ENCODE measurements at regions not wholly inside any gene's neighbourhood (a gene's known extent, or its start where the extent isn't known, plus 50 kb on each side); places are given as distances from the start of the nearest gene placed in this dataset.

DNA sequence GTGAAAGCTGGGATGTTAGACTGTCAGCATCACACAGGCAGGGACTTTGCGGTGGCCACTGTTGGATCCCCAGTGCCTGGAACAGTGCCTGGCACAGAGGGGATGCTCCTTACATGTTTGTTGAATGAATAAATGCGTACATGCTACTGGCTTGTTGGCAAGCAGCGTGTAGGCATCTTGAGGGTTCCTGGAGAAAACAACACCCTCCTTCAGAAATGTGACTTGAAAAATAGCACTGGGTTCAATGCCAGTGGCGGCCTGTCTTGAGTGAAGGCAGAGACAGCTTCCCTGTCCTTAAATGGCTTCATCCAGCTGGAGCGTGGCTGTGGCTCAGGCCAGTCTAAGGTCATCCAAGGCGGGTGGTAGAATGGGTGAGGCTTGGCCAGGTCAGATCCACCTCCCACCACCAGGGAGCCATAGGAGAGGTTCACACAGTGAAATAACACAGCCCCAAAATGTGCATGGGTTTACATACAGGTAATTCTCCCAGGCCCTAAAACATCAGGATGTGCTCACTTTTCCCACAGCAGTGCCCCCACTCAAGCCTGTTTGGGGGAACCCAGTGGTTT, 171.4 kb downstream of the PHETA1 start:
- CTCF ChIA-PET: no interaction called here
- H3K4me1 Mint-ChIP-seq: no peaks in the 10 kb centered on the region
- no peaks in the 10 kb centered on the region for H3K36me3 ChIP-seq (replicated peaks in 1 of 2; ENCODE audit: control extremely low read depth in 1 of 2, control insufficient read depth in 1 of 2, extremely low read depth in 1 of 2, insufficient read depth in 2 of 2, low read length in 1 of 2)
- H3K27me3 ChIP-seq (replicated peaks in 1 of 4; ENCODE audit: control extremely low read depth in 1 of 4, control insufficient read depth in 3 of 4, insufficient read depth in 4 of 4, low read length in 3 of 4): peaks cover 0 to 10% (median 4%) of the 10 kb centered on the region in 4 experiments
- POLR2A ChIA-PET: no interaction called here
- peaks cover 26% of the 10 kb centered on the region for H3K27me3 Mint-ChIP-seq
- H3K4me3 Mint-ChIP-seq: no peak overlapping the region
- no peaks in the 10 kb centered on the region for H3K9me3 ChIP-seq (ENCODE audit: control extremely low read depth in 1 of 3, control insufficient read depth in 2 of 3, insufficient read depth in 1 of 3, low read length in 2 of 3)
- H3K27ac Mint-ChIP-seq: no peak overlapping the region
- H3K79me2 ChIP-seq (ENCODE audit: control insufficient read depth, insufficient read depth, low read length): no peaks in the 10 kb centered on the region
- no peak overlapping the region for H3K27ac ChIP-seq (ENCODE audit: low read length in 2 of 2)
- intact Hi-C loops (cut with micrococcal nuclease): no loop called here
- no peak overlapping the region for H3K4me2 ChIP-seq (replicated peaks; ENCODE audit: low read depth, low read length, poor library complexity, severe bottlenecking)
- DNase-seq: no peak
- no peaks in the 10 kb centered on the region for H4K20me1 ChIP-seq (ENCODE audit: control insufficient read depth, insufficient read depth, low read length, poor library complexity, severe bottlenecking)
- no peak for TF ChIP-seq EZH2 (IDR thresholded peaks at IDR 0.05; ENCODE audit: borderline replicate concordance, insufficient read depth, low read depth, low read length, poor library complexity, severe bottlenecking)
- TF ChIP-seq, protein P1, sequence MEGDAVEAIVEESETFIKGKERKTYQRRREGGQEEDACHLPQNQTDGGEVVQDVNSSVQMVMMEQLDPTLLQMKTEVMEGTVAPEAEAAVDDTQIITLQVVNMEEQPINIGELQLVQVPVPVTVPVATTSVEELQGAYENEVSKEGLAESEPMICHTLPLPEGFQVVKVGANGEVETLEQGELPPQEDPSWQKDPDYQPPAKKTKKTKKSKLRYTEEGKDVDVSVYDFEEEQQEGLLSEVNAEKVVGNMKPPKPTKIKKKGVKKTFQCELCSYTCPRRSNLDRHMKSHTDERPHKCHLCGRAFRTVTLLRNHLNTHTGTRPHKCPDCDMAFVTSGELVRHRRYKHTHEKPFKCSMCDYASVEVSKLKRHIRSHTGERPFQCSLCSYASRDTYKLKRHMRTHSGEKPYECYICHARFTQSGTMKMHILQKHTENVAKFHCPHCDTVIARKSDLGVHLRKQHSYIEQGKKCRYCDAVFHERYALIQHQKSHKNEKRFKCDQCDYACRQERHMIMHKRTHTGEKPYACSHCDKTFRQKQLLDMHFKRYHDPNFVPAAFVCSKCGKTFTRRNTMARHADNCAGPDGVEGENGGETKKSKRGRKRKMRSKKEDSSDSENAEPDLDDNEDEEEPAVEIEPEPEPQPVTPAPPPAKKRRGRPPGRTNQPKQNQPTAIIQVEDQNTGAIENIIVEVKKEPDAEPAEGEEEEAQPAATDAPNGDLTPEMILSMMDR (IDR thresholded peaks at IDR 0.05): no peak
- H3K9ac ChIP-seq (ENCODE audit: low read length): no peak overlapping the region
- H3K9me3 Mint-ChIP-seq (ENCODE audit: insufficient read depth): no peaks in the 10 kb centered on the region
- H2AFZ ChIP-seq (ENCODE audit: insufficient read depth, low read depth, low read length, poor library complexity, severe bottlenecking): no peak overlapping the region
- no peak for ATAC-seq (ENCODE audit: low read depth)
- H3K4me3 ChIP-seq (ENCODE audit: control extremely low read depth in 1 of 5, extremely low read depth in 1 of 5, insufficient read depth in 1 of 5, low read depth in 2 of 5, low read length in 4 of 5): no peak overlapping the region
- 100% methylated on average over 3 of the region's 6 CpGs for WGBS (ENCODE audit: insufficient coverage)
- no peaks in the 10 kb centered on the region for H3K4me1 ChIP-seq (ENCODE audit: control insufficient read depth in 2 of 2, insufficient read depth in 2 of 2, low read length in 2 of 2)

DNA sequence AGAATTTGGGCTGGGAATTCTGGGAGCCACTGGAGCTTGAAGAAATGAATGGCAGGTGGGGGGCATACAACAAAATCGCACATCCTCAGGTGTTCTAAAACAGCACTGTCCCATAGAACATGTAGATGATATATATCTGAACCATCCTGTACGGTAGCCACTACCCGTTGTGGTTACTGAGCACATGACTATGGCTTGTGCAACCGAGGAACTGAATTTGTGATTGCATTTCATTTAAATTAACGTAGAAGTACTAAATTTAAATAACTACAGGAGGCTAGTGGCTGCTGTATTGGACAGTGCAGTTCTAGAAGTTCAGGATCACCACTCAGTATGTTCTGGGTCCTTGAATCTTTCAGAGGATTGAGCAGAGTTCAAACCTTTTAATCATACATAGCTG, 172.4 kb downstream of the PHETA1 start:
- H4K20me1 ChIP-seq (ENCODE audit: control insufficient read depth, insufficient read depth, low read length, poor library complexity, severe bottlenecking): no peaks in the 10 kb centered on the region
- no peak overlapping the region for H3K9ac ChIP-seq (ENCODE audit: low read length)
- H3K4me1 ChIP-seq (ENCODE audit: control insufficient read depth in 2 of 2, insufficient read depth in 2 of 2, low read length in 2 of 2): no peaks in the 10 kb centered on the region
- no peak overlapping the region for H2AFZ ChIP-seq (ENCODE audit: insufficient read depth, low read depth, low read length, poor library complexity, severe bottlenecking)
- peaks cover 0 to 10% (median 4%) of the 10 kb centered on the region in 4 experiments for H3K27me3 ChIP-seq (replicated peaks in 1 of 4; ENCODE audit: control extremely low read depth in 1 of 4, control insufficient read depth in 3 of 4, insufficient read depth in 4 of 4, low read length in 3 of 4)
- H3K27ac ChIP-seq (ENCODE audit: low read length in 2 of 2): no peak overlapping the region
- ATAC-seq (ENCODE audit: low read depth) (no peak), DNase-seq (no peak)
- Mint-ChIP-seq H3K27ac (no peak overlapping the region), H3K27me3 (peaks cover 20% of the 10 kb centered on the region), H3K4me1 (no peaks in the 10 kb centered on the region), H3K9me3 (ENCODE audit: insufficient read depth) (no peaks in the 10 kb centered on the region), H3K4me3 (no peak overlapping the region)
- H3K36me3 ChIP-seq (replicated peaks in 1 of 2; ENCODE audit: control extremely low read depth in 1 of 2, control insufficient read depth in 1 of 2, extremely low read depth in 1 of 2, insufficient read depth in 2 of 2, low read length in 1 of 2): no peaks in the 10 kb centered on the region
- H3K4me2 ChIP-seq (replicated peaks; ENCODE audit: low read depth, low read length, poor library complexity, severe bottlenecking): no peak overlapping the region
- no CpG with 5 or more reads among the region's 5 CpGs for WGBS (ENCODE audit: insufficient coverage)
- H3K9me3 ChIP-seq (ENCODE audit: control extremely low read depth in 1 of 3, control insufficient read depth in 2 of 3, insufficient read depth in 1 of 3, low read length in 2 of 3): no peaks in the 10 kb centered on the region
- H3K4me3 ChIP-seq (ENCODE audit: control extremely low read depth in 1 of 5, extremely low read depth in 1 of 5, insufficient read depth in 1 of 5, low read depth in 2 of 5, low read length in 4 of 5): no peak overlapping the region
- no peaks in the 10 kb centered on the region for H3K79me2 ChIP-seq (ENCODE audit: control insufficient read depth, insufficient read depth, low read length)
- ChIA-PET CTCF (interaction anchor here (0.5 kb wide), 1 partner anchor 1741 kb away, joined by 3 read pairs; no protein-coding TSS in a partner anchor), POLR2A (no interaction called here)
- no peak for TF ChIP-seq EZH2 (IDR thresholded peaks at IDR 0.05; ENCODE audit: borderline replicate concordance, insufficient read depth, low read depth, low read length, poor library complexity, severe bottlenecking)
- TF ChIP-seq, protein P1 (IDR thresholded peaks at IDR 0.05): no peak
- intact Hi-C loops (cut with micrococcal nuclease): no loop called here
